ENCODE measurements at regions not wholly inside any gene's neighbourhood (a gene's known extent, or its start where the extent isn't known, plus 50 kb on each side); places are given as distances from the start of the nearest gene placed in this dataset.

- no peak for DNase-seq
Observed at GRCh38 chr6:91669871-91670268, 1083.0 kb upstream of the MAP3K7 start.

GRCh38 chr6:91669154-91669870, 1082.4 kb upstream of the MAP3K7 start:
- no peak for DNase-seq

GRCh38 chr6:91667596-91667995, 1080.7 kb upstream of the MAP3K7 start:
- DNase-seq, result no peak

- DNase-seq, result no peak
Observed at GRCh38 chr6:91664327-91664959, 1077.6 kb upstream of the MAP3K7 start.

DNA sequence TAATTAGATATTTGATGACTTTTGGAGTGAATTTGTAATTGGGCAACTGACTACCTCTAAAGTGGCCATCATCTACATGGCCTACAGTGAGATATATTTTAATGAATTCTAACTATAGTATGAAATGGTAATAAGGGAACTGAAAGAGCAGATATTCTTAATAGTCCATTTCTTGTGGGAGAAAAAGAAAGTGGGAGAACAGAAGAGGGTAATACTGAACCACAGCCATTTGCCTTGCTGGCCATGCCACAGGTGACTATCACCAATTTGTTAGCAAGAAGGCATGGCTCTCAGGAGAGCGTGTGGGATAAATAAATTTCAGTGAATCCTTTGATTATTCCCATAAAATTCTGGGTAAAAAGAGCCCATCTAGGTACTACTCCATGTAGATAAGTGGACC, 1074.0 kb upstream of the MAP3K7 start:
- no peak for DNase-seq

- no peak for DNase-seq
Observed at GRCh38 chr6:91659891-91660290, 1073.0 kb upstream of the MAP3K7 start.

GRCh38 chr6:91654793-91655192, 1067.9 kb upstream of the MAP3K7 start:
- no peak for DNase-seq

GRCh38 chr6:91654357-91654756, 1067.5 kb upstream of the MAP3K7 start:
- no peak for DNase-seq

GRCh38 chr6:91653895-91654294, 1067.0 kb upstream of the MAP3K7 start:
- no peak for DNase-seq

- DNase-seq, result no peak
Observed at GRCh38 chr6:91653076-91653723, 1066.3 kb upstream of the MAP3K7 start.

DNA sequence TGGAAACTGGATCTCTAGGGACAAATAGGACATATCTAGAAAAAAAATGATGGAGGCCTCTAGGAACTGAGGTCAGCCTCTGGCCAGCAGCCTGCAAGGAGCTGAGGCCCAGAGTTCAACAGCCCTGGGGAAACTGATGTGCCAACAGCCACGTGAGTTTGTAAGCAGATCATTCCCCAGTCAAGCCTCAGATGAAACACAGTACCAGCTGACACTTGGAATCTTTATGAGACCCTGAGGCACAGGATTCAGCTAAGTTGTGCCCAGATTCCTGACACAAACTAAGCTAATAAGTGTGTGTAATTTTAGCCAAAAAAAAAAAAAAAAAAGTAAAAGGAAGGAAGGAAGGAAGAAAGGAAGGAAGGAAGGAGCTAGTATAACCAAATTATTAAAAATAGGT, 1059.8 kb upstream of the MAP3K7 start:
- no peak for DNase-seq

- no peak for DNase-seq
Observed at GRCh38 chr6:91645811-91646210, 1058.9 kb upstream of the MAP3K7 start.

GRCh38 chr6:91637217-91637616, 1050.3 kb upstream of the MAP3K7 start:
- no peak for DNase-seq

- DNase-seq, result no peak
Observed at GRCh38 chr6:91634791-91635190, 1047.9 kb upstream of the MAP3K7 start.

DNA sequence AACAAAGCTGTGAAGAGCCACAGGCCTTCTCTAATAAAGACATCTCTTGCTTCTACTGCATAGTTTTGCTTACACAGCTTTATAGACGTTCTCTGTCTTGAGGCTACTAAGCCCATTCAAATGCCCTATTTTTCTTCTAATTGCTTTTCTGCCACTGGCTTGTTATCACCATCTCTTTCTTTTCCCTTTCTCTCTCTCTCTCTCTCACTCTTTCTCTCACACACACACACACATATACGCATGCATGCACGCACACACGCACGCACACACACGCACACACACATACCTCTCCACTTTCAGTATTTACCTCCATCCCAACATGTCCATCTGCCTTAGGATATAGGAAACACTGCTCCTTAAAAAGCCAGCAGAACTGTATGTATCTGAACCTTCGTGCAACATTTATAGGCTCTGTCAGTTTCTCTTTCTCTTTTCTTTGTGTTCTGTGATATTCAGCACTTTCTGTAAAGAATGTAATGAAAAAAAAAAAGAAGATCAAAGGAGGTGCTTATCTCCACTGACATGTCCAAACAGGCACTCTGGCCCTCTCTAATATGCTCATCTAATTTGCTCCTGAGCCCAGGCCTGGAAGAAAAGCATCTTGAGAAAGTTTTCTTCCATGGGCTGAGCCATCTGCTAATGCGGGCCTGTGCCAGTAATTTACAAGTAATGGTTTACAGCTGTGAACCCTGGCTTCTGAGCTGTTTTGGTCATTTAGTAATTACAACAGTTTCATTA, 1046.7 kb upstream of the MAP3K7 start:
- no peak for DNase-seq

DNA sequence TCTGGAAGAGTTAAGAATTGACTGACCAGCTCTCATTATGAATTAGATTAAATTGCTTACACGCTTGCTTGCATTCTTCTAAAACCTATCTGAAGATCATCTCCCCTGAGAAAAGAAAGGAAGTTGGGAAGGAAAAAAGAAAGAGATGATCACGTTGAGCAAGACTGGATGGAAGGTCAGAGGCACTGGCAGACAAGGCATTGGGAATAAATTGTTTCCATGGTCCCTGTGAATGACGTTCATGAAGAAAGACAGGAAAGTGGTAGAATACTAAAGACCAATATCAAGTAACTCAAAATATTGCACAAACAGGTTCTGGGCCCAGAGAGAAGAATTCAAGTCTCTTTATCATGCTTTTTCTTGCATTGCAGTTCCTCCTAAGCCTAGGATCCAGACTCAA, 1045.4 kb upstream of the MAP3K7 start:
- no peak for DNase-seq

DNA sequence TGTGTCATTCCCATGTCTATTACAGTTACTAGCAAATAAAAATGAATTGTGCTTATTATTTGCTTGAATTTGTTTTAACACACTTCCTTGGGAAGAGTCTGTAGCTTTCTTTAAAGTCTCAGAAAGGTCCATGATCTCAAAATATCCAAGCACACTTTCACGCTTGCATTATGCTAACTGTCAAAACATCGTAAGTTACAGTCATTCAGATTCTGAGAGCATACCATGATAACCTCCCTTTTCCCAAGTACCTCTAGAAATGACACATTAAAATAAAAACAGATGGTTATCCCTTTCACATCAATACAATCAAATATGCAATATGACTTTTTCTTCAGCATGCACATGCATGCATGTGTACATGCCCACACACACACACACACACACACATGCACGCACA, 1044.4 kb upstream of the MAP3K7 start:
- no peak for DNase-seq

- DNase-seq, result no peak
Observed at GRCh38 chr6:91626911-91627310, 1040.0 kb upstream of the MAP3K7 start.

DNA sequence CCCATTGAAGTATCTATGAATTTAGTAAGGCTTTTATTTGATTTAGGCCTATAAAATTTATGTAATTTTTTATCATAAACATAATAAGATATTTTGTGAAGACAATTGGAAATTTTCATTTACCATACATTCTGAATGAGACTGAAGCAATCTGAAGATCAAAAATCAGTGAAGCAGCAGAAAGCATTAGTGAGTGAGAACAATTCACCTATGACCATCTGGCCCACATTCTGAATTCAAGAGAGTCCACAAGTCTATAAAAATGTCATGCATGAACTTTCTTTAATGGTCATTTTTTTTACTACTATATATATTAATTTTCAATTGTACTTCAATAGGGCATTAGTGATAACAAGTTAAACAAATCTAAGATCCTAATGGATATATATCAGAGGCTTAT, 1026.6 kb upstream of the MAP3K7 start:
- DNase-seq, result no peak

GRCh38 chr6:91611190-91611589, 1024.3 kb upstream of the MAP3K7 start:
- DNase-seq, result no peak

GRCh38 chr6:91608428-91608827, 1021.6 kb upstream of the MAP3K7 start:
- DNase-seq, result no peak

- no peak for DNase-seq
Observed at GRCh38 chr6:91606148-91606901, 1019.5 kb upstream of the MAP3K7 start.

- DNase-seq, result no peak
Observed at GRCh38 chr6:91600561-91600960, 1013.7 kb upstream of the MAP3K7 start.

Measured in activated naive CD4-positive, alpha-beta T cell treated with anti-CD3 and anti-CD28 coated beads, Interleukin-2, amount 50 U/mL, for 16 hours (primary cell).